H1 (cell line): ENCODE measurements at regions not wholly inside any gene's neighbourhood (a gene's known extent, or its start where the extent isn't known, plus 50 kb on each side); places are given as distances from the start of the nearest gene placed in this dataset.

ENCODE experiments used
- CTCF ChIA-PET: fragments of 300-600 bp; sonication (Branson Sonifier 250); formaldehyde crosslinking; loops from one replicate; lab custom pipeline; 2021; ENCODE audit not compliant: partially characterized antibody; lab: Charles Lee
- POLR2A ChIA-PET: fragments of 300-600 bp; sonication (Branson Sonifier 250); formaldehyde crosslinking; loops from one replicate; lab custom pipeline; 2021; ENCODE audit warnings: inconsistent platforms; ENCODE audit not compliant: partially characterized antibody; lab: Charles Lee
- DNase-seq, 2 experiments: peaks; one replicate each; pipeline versions ENCODE4 v3.0.0 to v3.0.0-alpha.2; 2010 to 2022; ENCODE audit warnings: low spot score in 2 of 2, low read depth in 1 of 2, mixed read lengths in 1 of 2
- FAIRE-seq: peaks from 2 replicates; lab custom pipeline; 2011; peaks lifted over from hg19 to GRCh38; lab: Jason Lieb, UNC
- H2AFZ ChIP-seq: 2 replicates; pipeline ENCODE4 v1.8.1; 2012; ENCODE audit warnings: low read length, inconsistent platforms
- H2AK5ac ChIP-seq: 2 replicates; pipeline ENCODE4 v1.6.1; 2013; ENCODE audit warnings: low read depth, low read length
- H2BK120ac ChIP-seq: replicated peaks from 2 replicates; pipeline ENCODE3; 2013; ENCODE audit warnings: low read depth, low read length, inconsistent platforms
- H2BK12ac ChIP-seq: 2 replicates; pipeline ENCODE4 v1.6.1; 2013; ENCODE audit warnings: low read depth, low read length
- H2BK15ac ChIP-seq: 2 replicates; pipeline ENCODE4 v1.6.1; 2013; ENCODE audit warnings: low read length
- H2BK20ac ChIP-seq: 2 replicates; pipeline ENCODE4 v1.6.1; 2013; ENCODE audit warnings: low read length
- H2BK5ac ChIP-seq: 2 replicates; pipeline ENCODE4 v1.6.1; 2013; ENCODE audit warnings: low read depth, low read length
- H3K14ac ChIP-seq: 2 replicates; pipeline ENCODE4 v1.6.1; 2013; ENCODE audit warnings: inconsistent platforms; ENCODE audit not compliant: insufficient read length
- H3K18ac ChIP-seq: 2 replicates; pipeline ENCODE4 v1.6.1; 2013; ENCODE audit warnings: low read length; ENCODE audit errors: extremely low read depth
- H3K23ac ChIP-seq: 2 replicates; pipeline ENCODE4 v1.6.1; 2013; ENCODE audit warnings: inconsistent platforms; ENCODE audit not compliant: insufficient read length
- H3K23me2 ChIP-seq: 2 replicates; pipeline ENCODE4 v1.6.1; 2013; ENCODE audit warnings: low read depth, low read length
- H3K27ac ChIP-seq: 2 replicates; pipeline ENCODE4 v1.6.1; 2011; ENCODE audit warnings: low read depth, low read length, inconsistent platforms
- H3K27me3 ChIP-seq, 4 experiments: replicated peaks in 1 of 4; 1 replicate in 1 of 4; 2 replicates in 3 of 4; pipeline versions ENCODE4 v1.6.1 to v1.8.1; 2011 to 2013; ENCODE audit warnings: low read length in 3 of 4, mild to moderate bottlenecking in 3 of 4, inconsistent platforms in 2 of 4, mixed read lengths in 2 of 4, moderate library complexity in 1 of 4; ENCODE audit not compliant: control insufficient read depth in 3 of 4, insufficient read depth in 3 of 4; ENCODE audit errors: extremely low read depth in 1 of 4
- H3K36me3 ChIP-seq, 4 experiments: 2 replicates each; pipeline versions ENCODE4 v1.6.1 to v1.8.1; 2011 to 2013; ENCODE audit warnings: mild to moderate bottlenecking in 4 of 4, low read length in 3 of 4, moderate library complexity in 2 of 4, control low read depth in 1 of 4, inconsistent platforms in 1 of 4; ENCODE audit not compliant: insufficient read depth in 4 of 4, control insufficient read depth in 2 of 4
- H3K4ac ChIP-seq: replicated peaks from 2 replicates; pipeline ENCODE3; 2013; ENCODE audit warnings: low read length, low read depth, mixed read lengths, inconsistent platforms; ENCODE audit not compliant: insufficient read length
- H3K4me1 ChIP-seq, 4 experiments: replicated peaks in 1 of 4; 1 replicate in 1 of 4; 2 replicates in 3 of 4; pipeline versions ENCODE4 v1.6.1 to v1.8.1; 2011 to 2013; ENCODE audit warnings: low read length in 3 of 4, inconsistent platforms in 2 of 4, mixed read lengths in 1 of 4; ENCODE audit not compliant: insufficient read depth in 4 of 4, control insufficient read depth in 3 of 4
- H3K4me2 ChIP-seq, 2 experiments: 2 replicates each; pipeline versions ENCODE4 v1.6.1 to v1.8.1; 2011 to 2013; ENCODE audit warnings: low read depth in 2 of 2, low read length in 2 of 2, control low read depth in 1 of 2, inconsistent platforms in 1 of 2, mild to moderate bottlenecking in 1 of 2; ENCODE audit not compliant: insufficient read depth in 1 of 2
- H3K4me3 ChIP-seq, 4 experiments: fragments of 200-600, 300-600 bp in 1 of 4; sonication (generic), shearing (Covaris generic), sonication (Bioruptor Twin) in 1 of 4; 2 replicates each; pipeline versions ENCODE4 v1.5.1 to v1.8.1; 2011 to 2016; ENCODE audit warnings: low read length in 4 of 4, low read depth in 3 of 4, control low read depth in 2 of 4, inconsistent platforms in 2 of 4, mild to moderate bottlenecking in 2 of 4, mixed read lengths in 1 of 4, moderate library complexity in 1 of 4; ENCODE audit not compliant: insufficient read depth in 2 of 4; ENCODE audit errors: extremely low read depth in 1 of 4
- H3K56ac ChIP-seq: replicated peaks from 2 replicates; pipeline ENCODE3; 2013; ENCODE audit warnings: low read depth, mild to moderate bottlenecking, mixed read lengths, low read length, inconsistent platforms; ENCODE audit not compliant: insufficient read length
- H3K79me1 ChIP-seq: 2 replicates; pipeline ENCODE4 v1.6.1; 2013; ENCODE audit warnings: low read depth, low read length, control low read depth
- H3K79me2 ChIP-seq, 2 experiments: 2 replicates each; pipeline versions ENCODE4 v1.6.1 to v1.8.1; 2012 to 2013; ENCODE audit warnings: low read length in 2 of 2, mild to moderate bottlenecking in 2 of 2, inconsistent platforms in 1 of 2; ENCODE audit not compliant: insufficient read depth in 2 of 2, control insufficient read depth in 1 of 2
- H3K9ac ChIP-seq, 4 experiments: replicated peaks in 1 of 4; 1 replicate in 1 of 4; 2 replicates in 3 of 4; pipeline versions ENCODE4 v1.6.1 to v1.8.1; 2011 to 2013; ENCODE audit warnings: low read depth in 3 of 4, low read length in 3 of 4, control low read depth in 2 of 4, mild to moderate bottlenecking in 2 of 4, moderate library complexity in 2 of 4, inconsistent platforms in 1 of 4; ENCODE audit errors: extremely low read depth in 1 of 4
- H3K9me3 ChIP-seq, 2 experiments: 2 replicates each; pipeline versions ENCODE4 v1.6.1 to v1.8.1; 2012 to 2013; ENCODE audit warnings: mild to moderate bottlenecking in 2 of 2, moderate library complexity in 2 of 2, control low read depth in 1 of 2, inconsistent platforms in 1 of 2, low read depth in 1 of 2, low read length in 1 of 2, mixed read lengths in 1 of 2; ENCODE audit not compliant: insufficient read depth in 2 of 2
- H4K20me1 ChIP-seq, 2 experiments: replicated peaks in 1 of 2; 2 replicates each; pipeline versions ENCODE3 to v1.8.1; 2011 to 2013; ENCODE audit warnings: inconsistent platforms in 2 of 2, low read length in 2 of 2, mild to moderate bottlenecking in 1 of 2; ENCODE audit not compliant: insufficient read depth in 2 of 2, control insufficient read depth in 1 of 2
- H4K5ac ChIP-seq: 2 replicates; pipeline ENCODE4 v1.6.1; 2013; ENCODE audit warnings: low read length, low read depth, mixed read lengths, inconsistent platforms; ENCODE audit not compliant: insufficient read length
- H4K8ac ChIP-seq: 2 replicates; pipeline ENCODE4 v1.8.0; 2013; ENCODE audit warnings: mild to moderate bottlenecking, moderate library complexity, low read length, inconsistent platforms; ENCODE audit not compliant: insufficient read depth; ENCODE audit errors: extremely low read depth
- H4K91ac ChIP-seq: replicated peaks from 2 replicates; pipeline ENCODE3; 2013; ENCODE audit warnings: low read length, mixed read lengths, inconsistent platforms; ENCODE audit not compliant: insufficient read length
- RXRA ChIP-seq: IDR thresholded peaks from 2 replicates; pipeline ENCODE4 v1.6.1; 2011; ENCODE audit warnings: low read depth, mild to moderate bottlenecking, low read length, moderate library complexity; ENCODE audit not compliant: insufficient read depth
- WGBS, 2 experiments: shearing (Covaris generic) in 1 of 2; methylation state at CpG; one replicate each; pipeline versions ENCODE4 v1.1.6 to v1.1.7; 2013 to 2015; ENCODE audit warnings: low lambda C conversion rate in 2 of 2, mixed read lengths in 2 of 2, inconsistent platforms in 1 of 2, low coverage in 1 of 2, missing lambda C conversion rate in 1 of 2; ENCODE audit not compliant: insufficient replicate concordance in 2 of 2, insufficient coverage in 1 of 2, insufficient read length in 1 of 2; ENCODE audit errors: extremely low coverage in 1 of 2, missing lambda C conversion rate in 1 of 2; 5-methylcytosine and 5-hydroxymethylcytosine counted together

DNA sequence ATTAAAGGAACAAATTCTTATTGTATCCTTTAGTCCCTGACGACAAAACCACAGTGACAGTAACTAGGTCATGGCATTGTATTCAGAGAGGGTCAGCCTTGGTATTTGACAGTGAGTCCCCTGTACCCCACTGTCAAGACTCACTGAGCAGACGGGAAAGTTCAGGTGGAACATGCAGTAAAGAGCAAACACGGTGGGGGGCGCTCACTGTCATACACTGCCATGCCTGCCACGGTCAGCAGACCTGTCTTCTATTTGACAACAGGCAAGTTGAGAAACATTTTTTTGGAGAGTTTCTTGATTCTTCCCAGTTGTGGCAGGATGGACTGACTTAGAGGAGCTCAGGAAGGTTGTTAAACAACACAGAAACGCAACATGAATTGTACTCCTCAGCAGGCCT lies 681.6 kb downstream of the KCNJ18 start:
- no peak overlapping the region for H3K18ac ChIP-seq
- no peak overlapping the region for H2BK120ac ChIP-seq
- H3K9me3 ChIP-seq = peaks cover 33 to 52% of the 10 kb centered on the region in 2 experiments
- H2BK12ac ChIP-seq = no peak overlapping the region
- H3K4me1 ChIP-seq = no peaks in the 10 kb centered on the region
- no peaks in the 10 kb centered on the region for H3K23me2 ChIP-seq
- no peak overlapping the region for H4K8ac ChIP-seq
- no peak overlapping the region for H2AFZ ChIP-seq
- no peak overlapping the region for H4K5ac ChIP-seq
- no peak overlapping the region for H3K14ac ChIP-seq
- H3K56ac ChIP-seq = no peak overlapping the region
- no peaks in the 10 kb centered on the region for H3K79me2 ChIP-seq
- H3K36me3 ChIP-seq = no peaks in the 10 kb centered on the region
- no peak overlapping the region for H3K4me3 ChIP-seq
- H4K91ac ChIP-seq = no peak overlapping the region
- H2BK15ac ChIP-seq = no peak overlapping the region
- TF ChIP-seq RXRA = no peak
- WGBS, 2 experiments = 69% methylated on average over 6 of the region's 6 CpGs; no CpG with 5 or more reads in 1 of the 2 experiments
- FAIRE-seq (no peak), DNase-seq (no peak)
- H4K20me1 ChIP-seq = no peaks in the 10 kb centered on the region
- H3K4ac ChIP-seq = no peak overlapping the region
- no peak overlapping the region for H3K27ac ChIP-seq
- no peak overlapping the region for H3K4me2 ChIP-seq
- no peak overlapping the region for H3K9ac ChIP-seq
- H2BK5ac ChIP-seq = no peak overlapping the region
- no peaks in the 10 kb centered on the region for H3K27me3 ChIP-seq
- ChIA-PET POLR2A (no interaction called here), CTCF (no interaction called here)
- H3K23ac ChIP-seq = no peak overlapping the region
- H2BK20ac ChIP-seq = no peak overlapping the region
- no peak overlapping the region for H2AK5ac ChIP-seq
- H3K79me1 ChIP-seq = no peaks in the 10 kb centered on the region
